ENCODE measurements at regions not wholly inside any gene's neighbourhood (a gene's known extent, or its start where the extent isn't known, plus 50 kb on each side); places are given as distances from the start of the nearest gene placed in this dataset.

- TF ChIP-seq CTCF (IDR thresholded peaks at IDR 0.05) = no peak
- TF ChIP-seq POLR2A (IDR thresholded peaks at IDR 0.05) = no peak
These were observed 695.8 kb upstream of the MMS22L start for GRCh38 chr6:97978855-97979271.
